Pancreas (tissue), 10 donors: ENCODE measurements at regions not wholly inside any gene's neighbourhood (a gene's known extent, or its start where the extent isn't known, plus 50 kb on each side); places are given as distances from the start of the nearest gene placed in this dataset.

Experiments used
- ATAC-seq, 4 donors: fragments of 200-7000 bp; cut with Tn5 transposase; one replicate each; pipeline versions ENCODE4 v1.8.0 to v1.9.1; 2020; ENCODE audit warnings: mild to moderate bottlenecking in 4 of 4, moderate library complexity in 4 of 4
- DNase-seq, 6 donors: peaks; one replicate each; pipeline ENCODE4 v3.0.0-alpha.2; 2020
- FAIRE-seq: peaks from 2 replicates; lab custom pipeline; 2012; peaks lifted over from hg19 to GRCh38; lab: Jason Lieb, UNC
- H3K27ac ChIP-seq, 4 donors: fragments of 200-600 bp; sonication (generic); 1 replicate in 3 of 4; 2 replicates in 1 of 4; pipeline versions ENCODE4 v1.5.0 to v1.8.0; 2020
- H3K27me3 ChIP-seq, 4 donors: fragments of 200-600 bp; one replicate each; pipeline ENCODE4 v1.8.0; 2021
- H3K36me3 ChIP-seq, 3 donors: fragments of 200-600 bp; sonication (generic) in 1 of 3; one replicate each; pipeline versions ENCODE4 v1.5.0 to v1.8.0; 2020 to 2021
- H3K4me1 ChIP-seq, 3 donors: fragments of 200-600 bp; one replicate each; pipeline ENCODE4 v1.8.0; 2021
- H3K4me3 ChIP-seq, 4 donors: fragments of 200-600 bp; sonication (generic) in 2 of 4; one replicate each; pipeline versions ENCODE4 v1.5.0 to v1.8.0; 2020 to 2021
- H3K9me3 ChIP-seq, 4 donors: fragments of 200-600 bp; one replicate each; pipeline ENCODE4 v1.8.0; 2021
- WGBS, 2 donors: extraction: QIAGEN DNeasy Blood & Tissue Kit; methylation state at CpG; one replicate each; pipeline ENCODE4 v1.1.7; 2013; 5-methylcytosine and 5-hydroxymethylcytosine counted together
- intact Hi-C, 3 donors: fragments of 100-400 bp; cut with DNase I; formaldehyde crosslinking; loops; one replicate each; pipeline versions ENCODE4 v1.11.1 to v1.14.2; 2022
- TF ChIP-seq, protein P1 (sequence below), 4 donors: fragments of 200-600 bp; sonication (generic) in 3 of 4; IDR thresholded peaks; one replicate each; pipeline versions ENCODE4 v1.5.0 to v1.8.0; 2021; ENCODE audit warnings: antibody characterized with exemption in 4 of 4
- donor health status: healthy with polysubstance abuse.
- donor health status: DM: no; HTN: no; CAD: no; lungs with moderate emphysema.
- donor health status: DM: no; HTN: no; CAD: no.
- donor health status: control.
- donor health status: control.
- donor health status: Bipolar disorder and iron deficiency.
- donor health status: DM: yes; HTN: yes; CAD: no.
- donor health status: DM: no; HTN: no; CAD: no.
- donor health status: DM: no; HTN: no; CAD: no.
- donor health status: DM: yes; HTN: yes; CAD: no.

DNA sequence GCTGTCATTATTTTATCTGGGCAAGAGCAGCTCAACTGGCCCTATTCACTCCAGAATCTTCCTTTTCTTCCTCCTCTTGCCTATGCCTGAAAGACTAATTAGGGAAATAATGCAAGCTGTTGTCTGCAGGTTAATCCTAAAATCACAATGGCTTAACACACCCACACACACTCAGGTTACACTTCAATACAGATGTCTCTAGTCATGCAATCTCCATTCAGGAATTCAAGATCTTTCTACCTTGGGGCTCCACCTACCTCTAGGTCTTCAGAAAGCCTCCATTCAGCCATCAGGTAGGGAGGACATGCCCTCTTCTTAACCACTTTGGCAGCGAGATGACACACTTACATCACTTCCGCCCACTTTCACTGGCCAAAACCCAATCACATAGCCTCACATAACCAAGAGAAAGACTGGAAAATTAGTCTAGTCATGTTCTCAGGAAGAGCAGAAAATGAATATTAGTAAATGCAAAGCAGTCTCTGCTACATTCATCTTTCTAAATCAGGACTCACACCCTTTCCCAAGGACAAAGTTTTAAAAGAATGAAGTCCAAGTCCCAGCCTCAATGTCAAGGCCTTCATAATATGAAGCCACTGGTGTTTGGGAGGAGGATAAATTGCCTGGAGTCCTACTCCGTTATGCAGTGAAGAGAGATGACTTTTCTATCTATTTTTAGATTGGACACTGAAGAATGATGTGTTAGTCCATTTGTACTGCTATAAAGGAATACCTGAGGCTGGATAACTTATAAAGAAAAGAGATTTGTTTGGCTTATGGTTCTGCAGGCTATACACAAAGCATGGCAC is 428.1 kb downstream of the EFNA5 start:
- Histone ChIP-seq H3K27me3 (no peaks in the 10 kb centered on the region), H3K4me1 (no peaks in the 10 kb centered on the region), H3K4me3 (no peak overlapping the region), H3K9me3 (no peaks in the 10 kb centered on the region), H3K36me3 (no peaks in the 10 kb centered on the region), H3K27ac (no peak overlapping the region)
- no peak for DNase-seq
- TF ChIP-seq, protein P1, sequence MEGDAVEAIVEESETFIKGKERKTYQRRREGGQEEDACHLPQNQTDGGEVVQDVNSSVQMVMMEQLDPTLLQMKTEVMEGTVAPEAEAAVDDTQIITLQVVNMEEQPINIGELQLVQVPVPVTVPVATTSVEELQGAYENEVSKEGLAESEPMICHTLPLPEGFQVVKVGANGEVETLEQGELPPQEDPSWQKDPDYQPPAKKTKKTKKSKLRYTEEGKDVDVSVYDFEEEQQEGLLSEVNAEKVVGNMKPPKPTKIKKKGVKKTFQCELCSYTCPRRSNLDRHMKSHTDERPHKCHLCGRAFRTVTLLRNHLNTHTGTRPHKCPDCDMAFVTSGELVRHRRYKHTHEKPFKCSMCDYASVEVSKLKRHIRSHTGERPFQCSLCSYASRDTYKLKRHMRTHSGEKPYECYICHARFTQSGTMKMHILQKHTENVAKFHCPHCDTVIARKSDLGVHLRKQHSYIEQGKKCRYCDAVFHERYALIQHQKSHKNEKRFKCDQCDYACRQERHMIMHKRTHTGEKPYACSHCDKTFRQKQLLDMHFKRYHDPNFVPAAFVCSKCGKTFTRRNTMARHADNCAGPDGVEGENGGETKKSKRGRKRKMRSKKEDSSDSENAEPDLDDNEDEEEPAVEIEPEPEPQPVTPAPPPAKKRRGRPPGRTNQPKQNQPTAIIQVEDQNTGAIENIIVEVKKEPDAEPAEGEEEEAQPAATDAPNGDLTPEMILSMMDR (IDR thresholded peaks at IDR 0.05) = no peak
- intact Hi-C loops = no loop called here
- no peak for FAIRE-seq
- WGBS, 2 donors = 87 to 90% methylated on average over 3 of the region's 3 CpGs
- no peak for ATAC-seq

DNA sequence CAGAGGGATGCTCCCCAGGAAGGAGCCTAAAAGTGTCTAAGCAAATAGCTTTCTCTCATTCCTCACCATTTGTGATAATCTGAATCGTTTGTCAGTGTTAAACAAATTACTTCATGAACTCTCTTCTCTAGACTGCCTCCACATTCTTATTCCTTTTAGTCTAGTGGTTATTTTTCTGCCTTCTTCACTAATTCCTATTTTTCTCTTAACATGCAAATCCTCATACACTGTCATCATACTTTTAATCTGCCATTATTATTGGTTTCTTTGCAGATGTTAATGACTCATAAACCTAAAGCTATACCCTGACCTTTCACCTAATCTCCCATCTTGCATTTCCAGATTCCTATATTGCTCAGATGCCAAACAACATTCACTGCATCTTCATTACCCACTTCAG is 428.9 kb downstream of the EFNA5 start:
- WGBS, 2 donors = 20 to 23% methylated on average over 1 of the region's 1 CpG
- no peak for FAIRE-seq
- Histone ChIP-seq H3K4me1 (no peaks in the 10 kb centered on the region), H3K9me3 (no peaks in the 10 kb centered on the region), H3K4me3 (no peak overlapping the region), H3K36me3 (no peaks in the 10 kb centered on the region), H3K27me3 (no peaks in the 10 kb centered on the region), H3K27ac (no peak overlapping the region)
- DNase-seq = no peak
- intact Hi-C loops = no loop called here
- TF ChIP-seq, protein P1 (IDR thresholded peaks at IDR 0.05) = no peak
- ATAC-seq = no peak

DNA sequence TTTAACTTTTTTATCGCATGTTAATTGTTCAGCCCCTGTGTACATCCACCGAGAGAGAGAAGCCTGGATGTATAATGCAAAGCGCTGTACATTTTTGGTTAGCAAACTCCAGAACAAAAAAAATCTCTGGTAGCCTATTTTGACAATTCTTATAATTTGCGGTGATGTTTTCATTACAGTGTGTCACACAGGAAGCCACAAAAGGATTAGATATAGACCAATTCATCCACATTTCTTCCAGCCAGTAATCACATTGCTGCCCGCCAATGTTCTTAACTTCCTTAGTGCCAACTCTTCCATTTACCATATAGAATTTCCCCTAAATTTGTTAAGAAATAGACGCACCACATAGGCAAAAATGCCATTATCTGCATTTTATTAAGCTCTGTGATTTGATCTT is 435.6 kb downstream of the EFNA5 start:
- Histone ChIP-seq H3K36me3 (no peaks in the 10 kb centered on the region), H3K4me3 (no peak overlapping the region), H3K9me3 (no peaks in the 10 kb centered on the region), H3K27me3 (no peaks in the 10 kb centered on the region), H3K27ac (no peak overlapping the region), H3K4me1 (no peaks in the 10 kb centered on the region)
- DNase-seq = no peak
- TF ChIP-seq, protein P1 (IDR thresholded peaks at IDR 0.05) = no peak
- 93 to 95% methylated on average over 6 of the region's 6 CpGs for WGBS, 2 donors
- ATAC-seq = no peak
- FAIRE-seq = no peak
- intact Hi-C loops = no loop called here

DNA sequence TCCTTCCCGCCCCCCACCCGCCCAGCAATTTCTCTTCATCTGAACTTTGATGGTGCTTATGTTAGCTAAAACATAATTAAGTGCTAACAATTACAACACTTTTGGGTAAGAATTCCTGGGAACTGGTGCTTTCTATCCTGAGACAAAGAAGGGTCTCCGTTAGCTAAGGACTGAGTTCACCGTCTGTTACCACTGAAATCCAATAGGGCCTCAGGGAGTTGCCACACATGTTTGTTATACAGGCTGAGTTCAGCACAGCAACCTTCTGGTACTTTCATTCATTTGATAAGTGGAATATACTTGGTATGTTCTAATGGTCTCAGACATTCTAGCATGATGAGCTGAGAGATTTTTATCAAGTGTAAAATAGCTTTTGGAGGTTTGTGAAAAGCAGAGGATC is 437.9 kb downstream of the EFNA5 start:
- H3K4me3 ChIP-seq = no peak overlapping the region
- TF ChIP-seq, protein P1 (IDR thresholded peaks at IDR 0.05) = no peak
- FAIRE-seq = no peak
- ATAC-seq = no peak
- H3K27me3 ChIP-seq = no peaks in the 10 kb centered on the region
- H3K9me3 ChIP-seq = no peaks in the 10 kb centered on the region
- 81 to 97% methylated on average over 4 of the region's 4 CpGs for WGBS, 2 donors
- intact Hi-C loops = no loop called here
- no peaks in the 10 kb centered on the region for H3K4me1 ChIP-seq
- no peaks in the 10 kb centered on the region for H3K36me3 ChIP-seq
- DNase-seq = no peak
- H3K27ac ChIP-seq = no peak overlapping the region

DNA sequence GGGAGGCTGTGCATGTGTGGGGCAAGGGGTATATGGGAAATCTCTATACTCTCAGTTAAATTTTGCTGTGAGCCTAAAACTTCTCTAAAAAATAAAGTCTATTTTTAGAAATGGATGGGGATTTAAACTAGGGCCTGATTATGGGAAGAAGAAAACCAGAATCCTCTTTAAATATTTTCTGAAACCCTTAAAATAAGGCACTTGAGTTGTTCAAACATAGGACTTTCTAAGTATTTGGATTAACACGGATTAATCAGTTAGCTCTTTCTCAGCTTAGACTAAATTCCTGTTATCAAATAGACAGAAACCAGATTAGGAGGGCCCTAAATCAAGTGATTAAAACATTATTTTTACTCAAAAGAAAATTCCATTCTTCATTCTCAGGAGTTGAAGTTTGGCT is 438.4 kb downstream of the EFNA5 start:
- TF ChIP-seq, protein P1 (IDR thresholded peaks at IDR 0.05) = no peak
- Histone ChIP-seq H3K27me3 (no peaks in the 10 kb centered on the region), H3K4me3 (no peak overlapping the region), H3K4me1 (no peaks in the 10 kb centered on the region), H3K9me3 (no peaks in the 10 kb centered on the region), H3K36me3 (no peaks in the 10 kb centered on the region), H3K27ac (no peak overlapping the region)
- 24 to 30% methylated on average over 1 of the region's 1 CpG for WGBS, 2 donors
- ATAC-seq = no peak
- DNase-seq = no peak
- FAIRE-seq = no peak
- intact Hi-C loops = no loop called here
